ENCODE measurements at regions not wholly inside any gene's neighbourhood (a gene's known extent, or its start where the extent isn't known, plus 50 kb on each side); places are given as distances from the start of the nearest gene placed in this dataset.

- Histone ChIP-seq H3K27ac (no peak overlapping the region), H3K27me3 (replicated peaks; ENCODE audit: insufficient read depth) (no peaks in the 10 kb centered on the region), H3K9ac (no peak overlapping the region), H3K4me1 (ENCODE audit: insufficient read depth) (no peaks in the 10 kb centered on the region), H3K4me2 (ENCODE audit: unreplicated experiment) (no peak overlapping the region), H4K20me1 (ENCODE audit: insufficient read depth) (no peaks in the 10 kb centered on the region), H3K9me2 (ENCODE audit: insufficient read depth) (no peaks in the 10 kb centered on the region), H3K79me2 (ENCODE audit: insufficient read depth) (no peaks in the 10 kb centered on the region), H3K4me3 (no peak overlapping the region), H3F3A (ENCODE audit: insufficient read depth) (no peaks in the 10 kb centered on the region), H3K36me3 (ENCODE audit: low read depth) (no peaks in the 10 kb centered on the region), H3K9me3 (ENCODE audit: low read depth) (no peaks in the 10 kb centered on the region), H2AFZ (no peak overlapping the region)
- WGBS, 2 experiments (ENCODE audit: low coverage in 1 of 2, low lambda C conversion rate in 2 of 2, missing lambda C conversion rate in 2 of 2), result 28 to 33% methylated on average over 4 of the region's 4 CpGs
- in situ Hi-C loops (cut with MboI), result no loop called here
- DNase-seq, result no peak
- TF ChIP-seq EZH2 (IDR thresholded peaks at IDR 0.05; ENCODE audit: insufficient read depth, poor library complexity, severe bottlenecking) (no peak), EZH2phosphoT487 (IDR thresholded peaks at IDR 0.05; ENCODE audit: insufficient read depth, low read depth) (no peak)
Measured at GRCh38 chr2:80863147-80863714, 558.7 kb upstream of the LRRTM1 start.

GRCh38 chr2:80858965-80859364 lies 554.4 kb upstream of the LRRTM1 start:
- TF ChIP-seq EZH2phosphoT487 (IDR thresholded peaks at IDR 0.05; ENCODE audit: insufficient read depth, low read depth), result no peak
- no peak for TF ChIP-seq EZH2 (IDR thresholded peaks at IDR 0.05; ENCODE audit: insufficient read depth, poor library complexity, severe bottlenecking)
- Histone ChIP-seq H3K4me3 (no peak overlapping the region), H4K20me1 (ENCODE audit: insufficient read depth) (no peaks in the 10 kb centered on the region), H3K79me2 (ENCODE audit: insufficient read depth) (no peaks in the 10 kb centered on the region), H3K4me2 (ENCODE audit: unreplicated experiment) (no peak overlapping the region), H3K9me3 (ENCODE audit: low read depth) (no peaks in the 10 kb centered on the region), H3K4me1 (ENCODE audit: insufficient read depth) (no peaks in the 10 kb centered on the region), H3F3A (ENCODE audit: insufficient read depth) (no peaks in the 10 kb centered on the region), H3K27me3 (replicated peaks; ENCODE audit: insufficient read depth) (no peaks in the 10 kb centered on the region), H3K27ac (no peak overlapping the region), H2AFZ (no peak overlapping the region), H3K36me3 (ENCODE audit: low read depth) (no peaks in the 10 kb centered on the region), H3K9me2 (ENCODE audit: insufficient read depth) (no peaks in the 10 kb centered on the region), H3K9ac (no peak overlapping the region)
- in situ Hi-C loops (cut with MboI), result no loop called here
- DNase-seq, result no peak
- WGBS, 2 experiments (ENCODE audit: low coverage in 1 of 2, low lambda C conversion rate in 2 of 2, missing lambda C conversion rate in 2 of 2), result 0 to 3% methylated on average over 1 of the region's 1 CpG

- TF ChIP-seq EZH2 (IDR thresholded peaks at IDR 0.05; ENCODE audit: insufficient read depth, poor library complexity, severe bottlenecking) (no peak), EZH2phosphoT487 (IDR thresholded peaks at IDR 0.05; ENCODE audit: insufficient read depth, low read depth) (no peak)
- in situ Hi-C loops (cut with MboI), result no loop called here
Measured at GRCh38 chr2:80856227-80856626, 551.7 kb upstream of the LRRTM1 start.

GRCh38 chr2:80854831-80855230 lies 550.3 kb upstream of the LRRTM1 start:
- Histone ChIP-seq H4K20me1 (ENCODE audit: insufficient read depth) (no peaks in the 10 kb centered on the region), H3K4me2 (ENCODE audit: unreplicated experiment) (no peak overlapping the region), H3K9me2 (ENCODE audit: insufficient read depth) (no peaks in the 10 kb centered on the region), H3K27me3 (replicated peaks; ENCODE audit: insufficient read depth) (no peaks in the 10 kb centered on the region), H2AFZ (no peak overlapping the region), H3F3A (ENCODE audit: insufficient read depth) (no peaks in the 10 kb centered on the region), H3K9ac (no peak overlapping the region), H3K27ac (no peak overlapping the region), H3K4me1 (ENCODE audit: insufficient read depth) (no peaks in the 10 kb centered on the region), H3K36me3 (ENCODE audit: low read depth) (no peaks in the 10 kb centered on the region), H3K79me2 (ENCODE audit: insufficient read depth) (no peaks in the 10 kb centered on the region), H3K9me3 (ENCODE audit: low read depth) (no peaks in the 10 kb centered on the region), H3K4me3 (no peak overlapping the region)
- WGBS, 2 experiments (ENCODE audit: low coverage in 1 of 2, low lambda C conversion rate in 2 of 2, missing lambda C conversion rate in 2 of 2), result 3 to 19% methylated on average over 1 of the region's 1 CpG
- no peak for DNase-seq
- in situ Hi-C loops (cut with MboI), result no loop called here
- TF ChIP-seq EZH2 (IDR thresholded peaks at IDR 0.05; ENCODE audit: insufficient read depth, poor library complexity, severe bottlenecking), result no peak
- TF ChIP-seq EZH2phosphoT487 (IDR thresholded peaks at IDR 0.05; ENCODE audit: insufficient read depth, low read depth), result no peak

More at GRCh38 chr2:80856227-80856626, 551.7 kb upstream of the LRRTM1 start:
- H3K9ac ChIP-seq, result no peak overlapping the region
- no peaks in the 10 kb centered on the region for H3K79me2 ChIP-seq (ENCODE audit: insufficient read depth)
- H3K9me2 ChIP-seq (ENCODE audit: insufficient read depth), result no peaks in the 10 kb centered on the region
- no peaks in the 10 kb centered on the region for H4K20me1 ChIP-seq (ENCODE audit: insufficient read depth)
- H3K4me3 ChIP-seq, result no peak overlapping the region
- no peaks in the 10 kb centered on the region for H3K9me3 ChIP-seq (ENCODE audit: low read depth)
- no peaks in the 10 kb centered on the region for H3F3A ChIP-seq (ENCODE audit: insufficient read depth)
- no peak overlapping the region for H2AFZ ChIP-seq
- H3K4me2 ChIP-seq (ENCODE audit: unreplicated experiment), result no peak overlapping the region
- no peaks in the 10 kb centered on the region for H3K36me3 ChIP-seq (ENCODE audit: low read depth)
- no peaks in the 10 kb centered on the region for H3K4me1 ChIP-seq (ENCODE audit: insufficient read depth)
- no peak for DNase-seq
- H3K27me3 ChIP-seq (replicated peaks; ENCODE audit: insufficient read depth), result no peaks in the 10 kb centered on the region
- H3K27ac ChIP-seq, result no peak overlapping the region

- Histone ChIP-seq H3K9me2 (ENCODE audit: insufficient read depth) (no peaks in the 10 kb centered on the region), H4K20me1 (ENCODE audit: insufficient read depth) (no peaks in the 10 kb centered on the region), H3K9me3 (ENCODE audit: low read depth) (no peaks in the 10 kb centered on the region), H3K4me2 (ENCODE audit: unreplicated experiment) (no peak overlapping the region), H3K9ac (no peak overlapping the region), H3F3A (ENCODE audit: insufficient read depth) (no peaks in the 10 kb centered on the region), H3K36me3 (ENCODE audit: low read depth) (no peaks in the 10 kb centered on the region), H3K4me1 (ENCODE audit: insufficient read depth) (no peaks in the 10 kb centered on the region), H3K27me3 (replicated peaks; ENCODE audit: insufficient read depth) (no peaks in the 10 kb centered on the region), H3K27ac (no peak overlapping the region), H2AFZ (no peak overlapping the region), H3K79me2 (ENCODE audit: insufficient read depth) (no peaks in the 10 kb centered on the region), H3K4me3 (no peak overlapping the region)
- WGBS, 2 experiments (ENCODE audit: low coverage in 1 of 2, low lambda C conversion rate in 2 of 2, missing lambda C conversion rate in 2 of 2), result 0 to 7% methylated on average over 2 of the region's 2 CpGs
- DNase-seq, result no peak
- TF ChIP-seq EZH2 (IDR thresholded peaks at IDR 0.05; ENCODE audit: insufficient read depth, poor library complexity, severe bottlenecking), result no peak
- no peak for TF ChIP-seq EZH2phosphoT487 (IDR thresholded peaks at IDR 0.05; ENCODE audit: insufficient read depth, low read depth)
- in situ Hi-C loops (cut with MboI), result no loop called here
Measured at GRCh38 chr2:80852808-80853139, 548.2 kb upstream of the LRRTM1 start.

Data from GM23248 (cell line).